ENCODE measurements at regions not wholly inside any gene's neighbourhood (a gene's known extent, or its start where the extent isn't known, plus 50 kb on each side); places are given as distances from the start of the nearest gene placed in this dataset.

DNA sequence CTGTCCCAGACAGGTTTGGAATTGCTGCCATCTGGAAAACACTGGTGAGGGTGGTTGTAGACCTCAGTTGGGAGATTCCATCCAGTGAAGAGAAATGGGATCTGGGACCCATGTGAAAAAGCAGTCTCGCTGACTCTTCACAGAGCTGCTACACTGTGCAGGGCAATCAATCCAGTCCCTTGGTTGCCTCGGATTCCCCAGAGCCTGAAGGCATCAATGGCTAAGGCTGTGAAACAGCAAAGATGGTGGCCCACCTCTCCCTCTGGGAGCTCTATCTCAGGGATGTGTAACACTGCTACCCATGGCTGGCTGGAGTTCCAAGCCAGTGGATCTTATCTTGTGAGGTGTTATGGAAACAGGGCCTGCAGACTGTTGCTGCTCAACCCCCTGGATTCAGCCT lies 256.1 kb downstream of the TMEM38B start:
- no peak overlapping the region for H3K4me3 ChIP-seq (ENCODE audit: low read depth, low read length)
- TF ChIP-seq, protein P1, sequence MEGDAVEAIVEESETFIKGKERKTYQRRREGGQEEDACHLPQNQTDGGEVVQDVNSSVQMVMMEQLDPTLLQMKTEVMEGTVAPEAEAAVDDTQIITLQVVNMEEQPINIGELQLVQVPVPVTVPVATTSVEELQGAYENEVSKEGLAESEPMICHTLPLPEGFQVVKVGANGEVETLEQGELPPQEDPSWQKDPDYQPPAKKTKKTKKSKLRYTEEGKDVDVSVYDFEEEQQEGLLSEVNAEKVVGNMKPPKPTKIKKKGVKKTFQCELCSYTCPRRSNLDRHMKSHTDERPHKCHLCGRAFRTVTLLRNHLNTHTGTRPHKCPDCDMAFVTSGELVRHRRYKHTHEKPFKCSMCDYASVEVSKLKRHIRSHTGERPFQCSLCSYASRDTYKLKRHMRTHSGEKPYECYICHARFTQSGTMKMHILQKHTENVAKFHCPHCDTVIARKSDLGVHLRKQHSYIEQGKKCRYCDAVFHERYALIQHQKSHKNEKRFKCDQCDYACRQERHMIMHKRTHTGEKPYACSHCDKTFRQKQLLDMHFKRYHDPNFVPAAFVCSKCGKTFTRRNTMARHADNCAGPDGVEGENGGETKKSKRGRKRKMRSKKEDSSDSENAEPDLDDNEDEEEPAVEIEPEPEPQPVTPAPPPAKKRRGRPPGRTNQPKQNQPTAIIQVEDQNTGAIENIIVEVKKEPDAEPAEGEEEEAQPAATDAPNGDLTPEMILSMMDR (IDR thresholded peaks at IDR 0.05; ENCODE audit: low read depth, low read length, missing control alignments) = no peak
- DNase-seq (ENCODE audit: low read depth) = no peak

DNA sequence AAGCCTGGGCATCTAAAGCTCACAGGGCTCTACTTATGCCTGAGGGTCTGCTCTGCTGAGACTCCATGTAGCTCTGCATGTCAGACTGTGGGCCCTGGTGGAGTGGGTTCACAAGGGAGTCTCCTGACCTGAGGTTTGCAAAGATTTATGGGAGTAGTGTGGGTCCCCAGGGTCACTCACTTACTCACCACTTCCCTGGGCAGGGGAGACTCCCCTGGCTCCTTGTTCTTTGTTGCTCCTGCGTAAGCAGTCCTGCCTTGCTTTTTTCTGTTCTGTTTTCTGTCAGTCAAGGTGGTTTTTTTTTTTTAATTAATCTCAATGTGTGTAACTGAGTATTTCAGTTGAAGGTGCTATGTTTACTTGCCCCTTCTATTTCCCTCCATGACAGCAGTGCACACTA lies 256.6 kb downstream of the TMEM38B start:
- TF ChIP-seq, protein P1 (IDR thresholded peaks at IDR 0.05; ENCODE audit: low read depth, low read length, missing control alignments) = no peak
- no peak for DNase-seq (ENCODE audit: low read depth)
- no peak overlapping the region for H3K4me3 ChIP-seq (ENCODE audit: low read depth, low read length)

DNA sequence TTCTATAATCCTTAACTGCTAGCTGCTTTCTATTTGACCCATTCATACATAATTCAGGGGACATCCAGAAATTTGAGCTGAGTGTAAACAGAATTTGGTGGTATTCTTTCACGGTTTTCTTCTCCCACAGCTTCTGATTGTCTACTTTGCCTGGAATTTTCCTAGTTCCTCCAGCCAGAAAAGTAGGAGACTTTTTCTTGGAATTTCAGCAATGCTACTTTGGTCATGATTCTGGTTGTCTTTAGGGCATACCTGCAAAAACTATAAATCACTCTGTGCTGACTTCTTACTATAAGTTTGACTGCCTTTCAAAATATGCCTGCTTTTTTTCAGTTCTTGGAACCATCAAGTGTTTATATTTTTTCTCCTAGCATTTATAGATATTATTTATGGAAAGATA lies 260.2 kb downstream of the TMEM38B start:
- H3K4me3 ChIP-seq (ENCODE audit: low read depth, low read length) = no peak overlapping the region
- DNase-seq (ENCODE audit: low read depth) = no peak
- TF ChIP-seq, protein P1 (IDR thresholded peaks at IDR 0.05; ENCODE audit: low read depth, low read length, missing control alignments) = no peak

DNA sequence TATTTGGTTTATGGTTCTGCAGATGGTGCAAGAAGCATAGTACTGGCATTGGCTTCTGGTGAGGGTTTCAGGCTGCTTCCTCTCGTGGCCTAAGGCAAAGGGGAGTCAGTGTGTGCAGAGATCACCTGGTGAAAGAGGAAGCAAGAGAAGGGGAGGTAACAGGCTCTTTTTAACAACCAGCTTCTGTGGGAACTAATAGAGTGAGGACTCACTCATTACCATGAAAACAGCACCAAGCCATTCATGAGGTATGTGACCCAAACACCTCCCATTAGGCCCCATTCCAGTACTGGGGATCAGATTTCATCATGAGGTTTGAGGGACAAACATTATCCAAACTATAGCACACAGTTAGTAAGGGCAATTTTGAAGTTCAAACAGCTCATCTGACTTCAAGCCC lies 263.5 kb downstream of the TMEM38B start:
- no peak overlapping the region for H3K4me3 ChIP-seq (ENCODE audit: low read depth, low read length)
- no peak for DNase-seq (ENCODE audit: low read depth)
- TF ChIP-seq, protein P1 (IDR thresholded peaks at IDR 0.05; ENCODE audit: low read depth, low read length, missing control alignments) = no peak

DNA sequence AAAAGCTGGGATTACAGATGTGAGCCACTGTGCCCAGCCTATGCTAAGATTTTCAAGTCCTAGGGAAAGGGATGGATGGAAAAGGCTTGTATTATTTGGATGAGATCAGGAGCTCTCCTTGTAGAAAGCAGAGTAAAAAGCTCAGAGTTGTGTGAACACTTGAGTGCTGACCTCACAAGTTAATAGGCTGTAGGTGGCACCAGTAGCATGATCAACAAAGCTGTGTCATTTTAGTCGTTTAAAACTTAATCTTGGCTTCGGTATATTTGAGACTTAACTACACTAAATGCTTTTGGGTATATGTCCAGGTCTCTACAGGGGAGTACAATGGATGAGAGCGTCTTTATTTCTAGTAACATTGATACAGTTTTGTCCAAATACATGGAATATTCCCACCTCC lies 264.2 kb downstream of the TMEM38B start:
- no peak overlapping the region for H3K4me3 ChIP-seq (ENCODE audit: low read depth, low read length)
- DNase-seq (ENCODE audit: low read depth) = no peak
- TF ChIP-seq, protein P1 (IDR thresholded peaks at IDR 0.05; ENCODE audit: low read depth, low read length, missing control alignments) = no peak

DNA sequence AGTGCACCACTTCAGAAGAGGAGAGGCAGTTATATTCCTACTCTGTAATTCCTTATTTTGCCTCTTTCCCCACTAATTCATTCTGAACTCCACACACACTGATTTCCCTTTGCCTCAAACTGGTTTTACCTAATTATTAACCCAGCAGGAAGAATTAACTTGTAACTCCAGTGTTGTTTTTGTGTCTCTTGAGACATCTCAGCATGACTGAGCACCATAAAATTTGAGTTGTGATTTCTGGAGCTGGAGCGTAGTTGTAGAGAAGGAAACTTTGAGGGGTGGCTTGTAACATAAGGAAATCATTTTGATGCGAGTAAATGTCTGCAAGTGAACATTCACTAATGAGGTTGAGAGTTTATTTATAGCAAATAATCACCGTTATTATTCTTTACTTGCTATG lies 265.2 kb downstream of the TMEM38B start:
- DNase-seq (ENCODE audit: low read depth) = no peak
- H3K4me3 ChIP-seq (ENCODE audit: low read depth, low read length) = no peak overlapping the region
- TF ChIP-seq, protein P1 (IDR thresholded peaks at IDR 0.05; ENCODE audit: low read depth, low read length, missing control alignments) = no peak

DNA sequence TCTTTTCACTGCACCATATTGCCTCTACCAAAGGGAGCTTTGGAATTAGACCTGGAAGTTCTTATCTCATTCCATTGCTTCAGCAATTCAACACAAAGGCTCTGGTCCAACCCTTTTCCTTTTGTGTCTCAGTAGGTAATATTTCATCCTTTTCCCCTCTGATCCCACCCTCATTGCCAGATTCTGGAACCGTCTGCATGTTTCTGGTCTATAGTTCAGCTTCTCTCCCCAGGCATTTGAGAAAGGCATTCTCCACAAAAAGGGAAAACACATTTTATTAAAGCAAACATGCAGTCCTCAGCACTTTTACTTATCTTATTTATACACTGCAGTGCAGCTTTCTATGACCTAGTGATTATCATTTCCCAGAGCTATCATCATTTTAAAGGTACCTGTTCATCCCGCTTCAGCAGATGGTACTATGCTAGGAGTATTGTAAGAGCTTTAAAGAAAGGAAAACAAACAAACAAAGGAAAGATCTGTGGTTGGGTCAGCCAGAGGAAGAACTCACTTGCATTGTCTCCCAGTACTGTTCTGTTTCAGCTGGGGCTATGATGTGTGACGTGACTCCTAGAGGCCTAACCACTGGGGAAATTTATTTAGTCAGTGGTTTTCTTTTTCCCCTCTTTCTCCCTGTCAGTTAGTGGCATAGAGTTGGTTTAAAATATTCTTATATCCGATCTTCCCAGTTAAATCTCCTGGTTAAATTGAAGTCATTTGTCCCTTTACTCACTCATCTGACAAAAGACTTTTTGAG lies 269.2 kb downstream of the TMEM38B start:
- TF ChIP-seq, protein P1 (IDR thresholded peaks at IDR 0.05; ENCODE audit: low read depth, low read length, missing control alignments) = no peak
- no peak for DNase-seq (ENCODE audit: low read depth)
- H3K4me3 ChIP-seq (ENCODE audit: low read depth, low read length) = no peak overlapping the region

All from GM12864 (cell line).